HG02973 (cell line): ENCODE measurements at regions not wholly inside any gene's neighbourhood (a gene's known extent, or its start where the extent isn't known, plus 50 kb on each side); places are given as distances from the start of the nearest gene placed in this dataset.
"Not testable (repeated sequence)": the region's sequence is repeated elsewhere in the genome, so short reads cannot be mapped to it uniquely, and the experiment has no call there.

ENCODE experiments used
- ATAC-seq: cut with Tn5 transposase; IDR thresholded peaks from one replicate; pipeline ENCODE4 v1.9.1; 2021; ENCODE audit warnings: moderate library complexity; ENCODE audit not compliant: unreplicated experiment

DNA sequence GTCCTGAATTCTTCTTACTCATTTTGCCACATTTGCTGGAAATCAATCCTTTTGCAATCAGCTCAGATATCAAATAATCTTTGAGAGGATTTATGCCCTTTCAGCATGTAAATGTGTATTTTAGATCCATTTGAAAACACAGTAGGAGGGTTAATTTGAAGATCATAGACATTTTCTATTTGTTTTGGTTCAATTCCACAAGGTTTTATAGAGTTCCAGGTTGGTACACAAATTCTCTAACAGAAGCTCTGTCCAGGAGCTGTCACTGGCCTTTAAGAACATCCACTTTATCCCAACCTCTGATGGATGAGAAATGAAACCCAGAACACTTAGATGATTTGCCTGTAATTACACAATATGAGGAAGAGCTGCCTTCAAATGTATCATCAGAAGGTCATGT, 157.3 kb upstream of the CHAC2 start:
- ATAC-seq, result no peak

DNA sequence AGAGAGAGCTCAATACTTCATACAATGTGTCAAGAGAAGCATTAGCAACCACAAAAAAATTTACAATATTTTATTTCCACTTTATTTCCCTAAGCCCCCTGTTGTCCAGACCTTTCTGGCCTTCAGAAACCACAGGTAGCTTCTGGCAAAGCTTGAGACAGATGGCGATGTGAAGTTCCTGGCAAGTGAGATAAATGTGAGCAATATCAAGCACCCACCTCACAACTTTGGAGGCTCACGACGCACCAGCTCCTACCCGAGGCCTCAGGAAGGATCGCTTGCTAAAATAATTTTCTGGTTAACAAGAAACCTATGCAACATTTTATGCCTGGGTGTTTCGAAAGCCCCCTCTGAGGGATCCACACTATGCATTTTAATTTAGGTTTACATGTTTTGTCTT, 158.1 kb upstream of the CHAC2 start:
- no peak for ATAC-seq

DNA sequence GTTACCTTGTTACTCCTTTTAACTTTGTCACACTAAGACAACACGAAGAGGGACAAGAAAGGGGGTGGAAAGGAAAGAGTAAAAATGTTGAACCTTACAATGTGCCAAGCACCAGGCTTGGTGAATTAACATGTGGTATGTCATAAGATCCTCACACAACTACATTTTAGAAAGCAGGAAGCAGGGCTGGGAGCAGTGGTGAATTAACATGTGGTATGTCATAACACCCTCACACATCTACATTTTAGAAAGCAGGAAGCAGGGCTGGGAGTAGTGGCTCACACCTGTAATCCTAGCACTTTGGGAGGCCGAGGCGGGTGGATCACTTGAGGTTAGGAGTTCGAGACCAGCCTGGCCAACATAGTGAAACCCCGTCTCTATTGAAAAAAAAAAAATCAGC, 159.3 kb upstream of the CHAC2 start:
- no peak for ATAC-seq

- ATAC-seq, result no peak
Measured at GRCh38 chr2:53600815-53601214, 166.8 kb upstream of the CHAC2 start.

DNA sequence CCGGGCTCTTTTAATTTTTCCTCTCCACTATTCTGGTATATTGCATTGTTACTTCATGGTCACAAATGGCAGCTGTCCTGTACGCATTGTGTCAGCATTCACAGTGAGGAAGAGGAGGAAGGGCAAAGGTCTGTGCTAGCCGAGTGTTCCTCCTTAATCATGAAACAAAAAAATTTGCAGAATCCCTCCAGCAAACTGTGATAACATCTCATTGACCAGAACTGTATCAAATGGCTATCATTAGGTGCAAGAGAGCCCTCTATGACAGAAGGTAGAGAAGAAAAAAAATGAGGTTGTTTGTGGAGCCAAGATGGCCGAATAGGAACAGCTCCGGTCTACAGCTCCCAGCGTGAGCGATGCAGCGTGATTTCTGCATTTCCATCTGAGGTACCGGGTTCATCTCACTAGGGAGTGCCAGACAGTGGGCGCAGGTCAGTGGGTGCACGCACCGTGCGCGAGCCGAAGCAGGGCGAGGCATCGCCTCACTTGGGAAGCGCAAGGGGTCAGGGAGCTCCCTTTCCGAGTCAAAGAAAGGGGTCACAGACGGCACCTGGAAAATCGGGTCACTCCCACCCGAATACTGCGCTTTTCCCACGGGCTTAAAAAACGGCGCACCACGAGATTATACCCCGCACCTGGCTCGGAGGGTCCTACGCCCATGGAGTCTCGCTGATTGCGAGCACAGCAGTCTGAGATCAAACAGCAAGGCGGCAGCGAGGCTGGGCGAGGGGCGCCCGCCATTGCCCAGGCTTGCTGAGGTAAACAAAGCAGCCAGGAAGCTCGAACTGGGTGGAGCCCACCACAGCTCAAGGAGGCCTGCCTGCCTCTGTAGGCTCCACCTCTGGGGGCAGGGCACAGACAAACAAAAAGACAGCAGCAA, 180.6 kb upstream of the CHAC2 start:
- not testable (repeated sequence) for ATAC-seq

- ATAC-seq, result no peak
Measured at GRCh38 chr2:53584986-53585385, 182.6 kb upstream of the CHAC2 start.

GRCh38 chr2:53583583-53583982, 184.0 kb upstream of the CHAC2 start:
- ATAC-seq, result no peak

DNA sequence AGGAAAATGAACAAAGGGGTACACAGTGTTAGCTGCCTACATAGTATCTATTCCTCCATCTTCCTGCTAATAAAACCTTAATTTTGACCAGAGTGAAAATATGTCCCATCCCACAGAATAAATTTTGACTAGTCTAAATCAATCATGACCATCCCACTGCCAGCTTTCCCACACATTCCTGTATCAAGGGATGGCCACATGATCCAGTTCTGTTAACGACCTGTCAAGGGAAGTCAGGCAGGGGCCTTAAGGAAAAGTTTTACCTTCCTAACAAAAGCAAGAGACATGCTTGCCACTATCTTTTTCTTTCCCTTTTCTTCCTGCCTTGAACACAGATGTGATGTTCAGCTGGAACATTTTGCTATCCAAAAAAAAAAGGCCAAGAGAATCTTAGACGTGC, 185.0 kb upstream of the CHAC2 start:
- ATAC-seq, result no peak

- ATAC-seq, result no peak
Measured at GRCh38 chr2:53576166-53576565, 191.4 kb upstream of the CHAC2 start.

DNA sequence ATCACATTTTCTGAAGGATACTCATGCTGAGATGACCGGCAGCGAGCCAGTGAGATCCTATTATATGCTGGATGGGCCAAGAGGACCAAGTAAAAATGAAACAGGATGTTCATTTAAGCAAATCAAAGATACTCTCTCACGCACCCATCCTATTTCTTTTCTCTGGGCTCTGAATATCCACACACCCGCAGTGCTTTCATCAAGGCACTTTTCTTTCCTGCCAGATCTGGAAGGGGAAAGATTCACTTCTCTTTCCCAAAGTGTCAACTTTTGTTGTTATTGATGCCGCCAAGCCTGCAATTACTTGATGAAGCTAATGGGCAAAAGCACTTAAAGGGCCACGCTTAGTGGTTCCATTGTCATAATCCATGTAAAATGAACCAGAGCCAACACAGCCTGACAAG, 191.9 kb upstream of the CHAC2 start:
- ATAC-seq, result no peak

DNA sequence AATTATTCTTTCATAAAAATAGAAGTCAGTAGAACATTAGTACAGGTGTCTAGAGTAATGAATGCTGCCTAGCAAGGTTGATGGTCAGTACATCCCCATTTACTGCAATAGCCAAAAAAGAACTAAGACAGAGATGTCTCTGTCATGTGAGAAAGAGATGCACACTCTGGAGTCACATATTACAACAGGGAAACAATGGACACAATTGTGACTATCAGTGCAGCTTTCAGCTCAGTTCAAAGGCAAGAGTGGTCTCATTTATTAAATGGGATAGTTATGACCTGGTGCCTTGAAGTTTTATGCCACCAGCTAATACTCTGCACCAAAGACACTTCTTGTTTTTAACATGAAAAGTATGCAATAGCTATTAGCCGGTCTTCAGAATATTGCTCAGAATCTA, 194.9 kb upstream of the CHAC2 start:
- no peak for ATAC-seq

GRCh38 chr2:53569957-53570727, 197.5 kb upstream of the CHAC2 start:
- ATAC-seq, result no peak

DNA sequence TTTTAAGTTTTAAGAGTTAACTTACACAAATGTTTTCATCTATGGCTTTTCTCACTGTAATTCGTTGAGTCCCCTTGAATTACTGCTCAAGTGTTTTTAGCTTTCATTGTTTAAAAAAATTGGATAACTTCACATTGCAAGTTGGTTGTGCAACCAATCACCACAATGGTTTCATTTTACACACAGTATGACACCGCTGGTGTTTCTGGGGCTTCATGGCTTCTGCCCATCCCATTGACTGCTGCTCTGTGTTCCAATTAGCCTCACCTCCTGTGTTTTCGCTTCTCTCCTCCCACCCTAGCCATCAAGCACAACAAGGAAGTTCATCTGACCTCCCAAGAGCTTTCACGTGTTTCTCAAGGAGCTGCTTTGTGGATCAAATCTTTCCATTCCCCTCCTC, 199.1 kb upstream of the CHAC2 start:
- ATAC-seq, result no peak

DNA sequence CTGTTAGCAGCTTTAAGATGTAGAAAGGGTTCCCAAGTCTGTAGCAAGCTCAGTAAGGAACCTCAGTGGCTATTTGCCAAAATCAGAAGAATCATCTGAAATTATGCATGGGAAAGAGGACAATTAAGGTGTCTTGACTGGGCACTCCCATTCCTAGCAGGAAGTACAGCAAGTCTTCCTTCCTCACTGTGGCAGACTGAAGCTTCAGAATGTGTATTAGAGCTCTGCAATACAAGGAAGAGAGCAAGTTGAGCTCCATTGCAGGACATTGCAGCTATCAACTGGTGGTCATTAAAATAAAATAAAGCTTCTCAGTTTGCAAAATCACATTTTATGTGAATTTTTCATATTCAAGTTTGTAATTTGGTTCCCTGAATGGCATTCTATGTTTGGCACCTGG, 200.5 kb upstream of the CHAC2 start:
- no peak for ATAC-seq

- no peak for ATAC-seq
Measured at GRCh38 chr2:53562407-53562806, 205.2 kb upstream of the CHAC2 start.

GRCh38 chr2:53561155-53561554, 206.4 kb upstream of the CHAC2 start:
- ATAC-seq, result no peak

GRCh38 chr2:53559302-53559966, 208.2 kb upstream of the CHAC2 start:
- no peak for ATAC-seq

DNA sequence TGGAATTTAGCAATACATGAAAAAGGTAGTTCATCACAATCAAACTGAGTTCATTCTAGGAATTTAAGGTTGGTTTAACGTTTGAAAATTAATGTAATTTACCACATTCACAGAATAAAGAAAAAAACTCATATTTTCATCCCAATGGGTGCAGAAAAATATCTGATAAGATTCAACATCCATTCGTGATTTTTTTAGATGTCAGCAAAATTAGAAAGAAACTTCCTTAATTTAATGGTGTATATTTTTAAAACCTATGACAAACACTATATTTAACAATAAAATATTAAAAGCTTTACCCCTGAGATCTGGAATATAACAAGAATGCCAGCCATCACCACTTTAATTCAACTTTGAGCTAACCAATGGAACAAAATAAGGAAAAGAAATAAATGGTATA, 208.7 kb upstream of the CHAC2 start:
- ATAC-seq, result no peak

DNA sequence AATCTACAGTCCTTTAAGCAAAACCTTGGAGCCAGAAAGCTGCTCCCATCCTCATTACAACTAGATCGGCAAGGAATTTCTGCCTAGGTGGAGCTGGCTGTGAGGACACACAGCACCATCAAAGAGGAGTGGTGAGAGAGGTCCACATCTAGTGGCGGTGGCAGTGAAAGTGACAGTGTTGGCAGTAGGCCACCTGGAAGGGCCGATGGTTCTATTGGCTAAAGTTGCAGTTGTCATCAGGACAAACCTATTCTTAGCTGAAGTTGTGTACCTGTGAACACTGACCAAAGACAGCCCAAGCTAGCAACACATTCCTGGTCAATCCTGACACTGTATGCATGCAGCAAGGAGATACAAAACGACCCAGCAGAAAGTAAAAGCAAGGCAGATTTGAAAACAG, 218.1 kb upstream of the CHAC2 start:
- no peak for ATAC-seq

DNA sequence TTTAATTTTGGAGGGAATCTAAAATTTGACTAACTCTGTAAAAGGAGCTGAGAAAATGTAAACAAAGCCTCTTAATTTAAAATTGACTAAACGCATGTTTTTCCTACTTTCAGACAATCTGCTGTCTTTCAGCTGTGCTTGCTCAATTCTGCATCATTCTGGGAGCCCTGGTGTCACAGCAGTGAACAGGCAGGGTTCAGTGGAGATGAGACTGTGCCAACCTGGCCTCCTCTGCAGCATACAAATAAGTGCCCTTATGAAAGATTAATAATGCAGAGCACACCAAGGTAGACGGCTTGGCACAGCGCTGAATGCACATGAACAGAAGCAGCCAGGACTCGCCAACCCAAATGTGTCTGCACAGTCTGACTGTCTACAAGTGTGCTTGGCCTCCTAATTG, 222.0 kb upstream of the CHAC2 start:
- no peak for ATAC-seq

- no peak for ATAC-seq
Measured at GRCh38 chr2:53544871-53545558, 222.6 kb upstream of the CHAC2 start.
